ENCODE measurements at regions not wholly inside any gene's neighbourhood (a gene's known extent, or its start where the extent isn't known, plus 50 kb on each side); places are given as distances from the start of the nearest gene placed in this dataset.
"Not testable (repeated sequence)": the region's sequence is repeated elsewhere in the genome, so short reads cannot be mapped to it uniquely, and the experiment has no call there.

DNA sequence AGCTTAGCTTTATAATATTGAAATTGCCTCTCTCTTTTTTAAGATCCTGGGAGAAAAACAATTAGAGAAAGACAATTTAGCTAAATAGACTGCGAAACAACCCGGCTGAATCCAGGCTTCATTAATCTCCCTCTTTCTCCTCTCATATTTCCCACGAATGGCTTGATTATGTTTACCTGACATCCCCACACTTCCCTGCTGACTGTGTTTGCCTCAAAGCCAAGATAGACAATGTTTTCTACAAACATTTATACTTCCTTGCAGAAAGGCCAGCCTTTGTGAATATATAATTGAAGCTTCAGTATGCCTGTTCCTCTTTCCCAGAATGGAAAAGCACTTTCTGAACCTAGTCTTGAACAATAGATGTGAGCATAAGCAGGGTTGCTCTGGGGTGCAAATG lies 566.8 kb downstream of the PDHA2 start:
- Mint-ChIP-seq H3K4me3 (no peak overlapping the region), H3K4me1 (no peaks in the 10 kb centered on the region), H3K36me3 (no peaks in the 10 kb centered on the region), H3K9me3 (peaks cover 5% of the 10 kb centered on the region), H3K27me3 (no peaks in the 10 kb centered on the region), H3K27ac (no peak overlapping the region)
- ATAC-seq = no peak

DNA sequence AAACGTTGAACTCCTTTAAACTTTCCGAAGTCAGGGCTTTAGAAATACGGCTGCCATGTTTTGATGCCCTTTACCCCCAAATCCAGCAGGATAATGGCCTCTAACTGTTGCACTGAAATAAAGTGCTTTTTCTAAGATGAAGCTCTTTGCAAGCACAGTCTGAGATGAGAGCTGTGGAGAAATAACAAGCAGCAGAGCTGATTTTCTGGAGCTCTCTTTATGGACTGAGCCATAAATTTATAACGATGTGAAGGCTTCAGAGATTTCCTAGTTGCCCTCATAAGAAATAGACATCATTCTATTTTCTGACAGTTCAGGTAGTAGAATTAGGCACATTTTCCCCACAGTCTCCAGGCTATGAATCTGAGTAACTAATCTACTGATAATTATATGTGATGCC lies 567.3 kb downstream of the PDHA2 start:
- no peak for ATAC-seq
- Mint-ChIP-seq H3K9me3 (peaks cover 5% of the 10 kb centered on the region), H3K4me3 (no peak overlapping the region), H3K4me1 (no peaks in the 10 kb centered on the region), H3K36me3 (no peaks in the 10 kb centered on the region), H3K27ac (no peak overlapping the region), H3K27me3 (no peaks in the 10 kb centered on the region)

DNA sequence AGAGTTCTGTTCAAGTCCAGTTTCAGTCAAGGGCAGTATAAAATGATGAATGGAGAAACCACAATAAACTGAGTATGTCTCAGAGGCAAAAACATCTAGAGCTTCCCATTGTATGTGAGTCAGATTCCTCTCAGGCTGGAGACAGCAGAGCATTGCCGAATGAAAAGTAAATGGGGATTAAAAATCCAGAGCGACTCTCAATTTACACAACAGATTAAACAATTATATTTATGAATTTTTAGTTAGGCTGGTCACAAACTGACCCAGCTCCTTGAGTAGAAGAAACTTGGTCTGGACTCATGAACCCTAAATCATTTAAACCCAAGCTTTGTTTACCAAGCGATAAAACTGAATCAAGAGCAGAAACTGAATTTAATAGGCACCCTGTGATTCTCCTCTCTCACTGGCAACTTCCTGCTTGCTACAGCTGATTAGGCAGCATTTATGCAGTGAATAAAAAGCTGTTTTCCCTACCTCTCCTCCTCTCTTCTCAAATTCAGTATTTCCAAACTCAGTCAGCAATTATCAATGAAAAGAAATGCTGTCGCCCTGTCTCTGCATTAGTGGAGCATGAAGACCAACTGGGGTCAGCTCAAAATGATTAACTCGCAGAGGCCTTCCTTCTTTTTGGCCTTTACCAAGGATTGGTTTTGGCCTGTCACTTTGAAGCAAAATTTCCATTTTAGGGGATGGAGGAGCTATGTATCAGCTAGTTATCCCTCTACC lies 568.0 kb downstream of the PDHA2 start:
- Mint-ChIP-seq H3K4me3 (no peak overlapping the region), H3K4me1 (no peaks in the 10 kb centered on the region), H3K9me3 (peaks cover 5% of the 10 kb centered on the region)

DNA sequence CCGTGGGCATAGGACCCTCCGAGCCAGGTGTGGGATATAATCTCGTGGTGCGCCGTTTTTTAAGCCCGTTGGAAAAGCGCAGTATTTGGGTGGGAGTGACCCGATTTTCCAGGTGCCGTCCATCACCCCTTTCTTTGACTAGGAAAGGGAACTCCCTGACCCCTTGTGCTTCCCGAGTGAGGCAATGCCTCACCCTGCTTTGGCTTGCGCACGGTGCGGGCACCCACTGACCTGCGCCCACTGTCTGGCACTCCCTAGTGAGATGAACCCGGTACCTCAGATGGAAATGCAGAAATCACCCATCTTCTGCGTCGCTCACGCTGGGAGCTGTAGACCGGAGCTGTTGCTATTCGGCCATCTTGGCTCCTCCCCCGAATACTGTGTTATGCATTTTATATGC lies 575.0 kb downstream of the PDHA2 start:
- ATAC-seq, H3K4me1 Mint-ChIP-seq, H3K36me3 Mint-ChIP-seq, H3K9me3 Mint-ChIP-seq, H3K27ac Mint-ChIP-seq, H3K4me3 Mint-ChIP-seq, H3K27me3 Mint-ChIP-seq: not testable (repeated sequence)

More for the DNA sequence above, 568.0 kb downstream of the PDHA2 start:
- H3K27me3 Mint-ChIP-seq = no peaks in the 10 kb centered on the region
- ATAC-seq = no peak
- H3K36me3 Mint-ChIP-seq = no peaks in the 10 kb centered on the region
- no peak overlapping the region for H3K27ac Mint-ChIP-seq

DNA sequence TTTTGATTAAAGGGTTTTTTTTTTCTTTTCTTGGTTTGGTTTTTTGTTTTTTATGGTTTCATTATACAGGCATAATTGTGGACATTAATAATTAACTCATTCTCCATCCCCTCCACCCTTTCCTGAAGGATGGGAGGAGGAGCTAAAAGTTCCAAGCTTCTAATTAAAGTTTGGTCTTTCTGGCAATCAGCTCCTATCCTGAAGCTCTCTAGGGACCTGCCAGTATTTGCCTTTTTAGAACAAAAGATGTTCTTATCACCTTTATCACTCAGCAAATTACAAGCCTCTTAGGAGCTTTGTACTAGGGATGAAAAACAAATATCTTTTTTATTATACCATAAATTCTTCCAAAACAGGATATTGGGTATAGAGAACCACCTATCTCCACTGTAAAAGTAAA lies 589.8 kb downstream of the PDHA2 start:
- H3K9me3 Mint-ChIP-seq = no peaks in the 10 kb centered on the region
- no peaks in the 10 kb centered on the region for H3K4me1 Mint-ChIP-seq
- H3K4me3 Mint-ChIP-seq = no peak overlapping the region
- no peaks in the 10 kb centered on the region for H3K27me3 Mint-ChIP-seq
- H3K36me3 Mint-ChIP-seq = no peaks in the 10 kb centered on the region
- no peak for ATAC-seq
- no peak overlapping the region for H3K27ac Mint-ChIP-seq

DNA sequence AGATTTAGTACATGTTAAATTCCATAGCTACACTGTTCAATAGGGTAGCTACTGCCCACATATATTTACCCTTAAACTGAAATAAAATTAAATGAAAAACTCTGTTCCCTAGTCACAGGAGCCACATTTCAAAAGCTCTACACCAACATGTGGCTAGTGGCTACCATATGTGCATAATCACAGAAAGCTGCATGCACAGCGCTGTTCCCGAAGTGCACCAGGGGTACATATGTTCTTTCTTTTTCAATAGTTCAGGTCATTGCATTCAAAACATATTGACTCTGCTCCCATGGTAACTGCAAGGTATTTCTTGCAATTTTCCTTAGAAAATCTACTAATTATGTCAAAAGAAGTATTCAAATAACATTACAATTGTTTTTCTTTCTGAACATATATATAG lies 591.2 kb downstream of the PDHA2 start:
- H3K27me3 Mint-ChIP-seq = no peaks in the 10 kb centered on the region
- no peak overlapping the region for H3K27ac Mint-ChIP-seq
- ATAC-seq = no peak
- no peaks in the 10 kb centered on the region for H3K9me3 Mint-ChIP-seq
- H3K4me1 Mint-ChIP-seq = no peaks in the 10 kb centered on the region
- no peak overlapping the region for H3K4me3 Mint-ChIP-seq
- no peaks in the 10 kb centered on the region for H3K36me3 Mint-ChIP-seq

DNA sequence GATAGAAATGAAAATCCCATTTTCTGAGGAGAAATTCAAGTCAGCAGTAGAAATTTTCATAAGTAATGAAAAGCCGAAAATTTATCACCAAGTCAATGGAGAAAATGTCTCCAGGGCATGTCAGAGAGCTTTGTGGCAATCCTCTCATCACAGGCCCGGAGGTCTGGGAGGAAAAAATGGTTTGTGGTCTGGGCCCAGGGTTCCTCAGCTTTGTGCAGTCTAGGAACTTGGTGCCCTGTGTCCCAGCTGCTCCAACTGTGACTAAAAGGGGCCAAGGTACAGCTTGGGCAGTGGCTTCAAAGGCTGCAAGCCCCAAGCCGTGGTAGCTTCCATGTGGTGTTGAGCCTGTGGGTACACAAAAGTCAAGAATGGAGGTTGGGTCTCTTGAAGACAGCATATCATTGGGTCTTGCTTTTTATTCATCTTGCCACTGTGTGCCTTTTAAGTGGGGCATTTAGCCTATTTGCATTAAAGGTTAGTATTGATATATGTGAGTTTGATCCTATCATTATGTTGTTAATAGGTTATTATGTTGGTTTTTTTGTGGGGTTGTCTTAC lies 608.5 kb downstream of the PDHA2 start:
- no peak for ATAC-seq
- H3K27ac Mint-ChIP-seq = no peak overlapping the region
- no peaks in the 10 kb centered on the region for H3K4me1 Mint-ChIP-seq
- no peak overlapping the region for H3K4me3 Mint-ChIP-seq
- H3K27me3 Mint-ChIP-seq = no peaks in the 10 kb centered on the region
- no peaks in the 10 kb centered on the region for H3K36me3 Mint-ChIP-seq
- H3K9me3 Mint-ChIP-seq = peaks cover 31% of the 10 kb centered on the region

DNA sequence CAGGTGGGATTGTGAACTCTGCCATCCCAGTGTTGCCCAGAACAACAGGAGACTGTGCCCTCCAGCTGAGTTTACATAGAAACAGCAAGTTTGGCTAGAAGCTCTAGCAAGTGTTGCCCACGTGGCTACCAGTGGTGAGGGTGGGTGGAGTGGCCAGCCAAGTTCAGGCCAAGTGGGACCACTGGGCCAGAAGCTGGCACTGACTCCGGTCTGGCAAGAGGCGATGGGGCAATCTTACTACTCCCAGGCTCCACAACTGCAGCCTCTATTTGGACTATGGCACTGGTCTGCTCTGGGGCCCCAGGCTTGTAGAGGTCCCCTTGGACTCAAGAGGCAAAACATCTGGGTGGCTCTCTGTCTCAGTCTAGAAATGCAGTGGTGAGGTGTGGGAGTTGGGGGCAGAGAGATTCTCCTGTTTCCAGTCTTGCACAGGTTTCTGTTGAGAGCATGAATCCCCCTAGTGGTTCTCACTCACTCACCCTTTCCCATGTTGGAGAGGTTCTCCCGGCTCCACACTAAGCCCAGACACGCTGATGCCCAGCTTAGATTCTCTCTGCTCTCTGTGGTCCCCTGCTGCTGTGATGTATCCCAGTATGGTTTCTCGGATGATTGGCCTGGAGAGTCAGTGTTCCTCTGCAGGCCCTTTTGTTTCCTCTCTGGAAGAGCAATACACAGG lies 615.3 kb downstream of the PDHA2 start:
- no peak for ATAC-seq
- Mint-ChIP-seq H3K4me1 (no peaks in the 10 kb centered on the region), H3K27me3 (no peaks in the 10 kb centered on the region), H3K4me3 (no peak overlapping the region), H3K36me3 (no peaks in the 10 kb centered on the region), H3K27ac (no peak overlapping the region), H3K9me3 (peaks cover 6% of the 10 kb centered on the region)

DNA sequence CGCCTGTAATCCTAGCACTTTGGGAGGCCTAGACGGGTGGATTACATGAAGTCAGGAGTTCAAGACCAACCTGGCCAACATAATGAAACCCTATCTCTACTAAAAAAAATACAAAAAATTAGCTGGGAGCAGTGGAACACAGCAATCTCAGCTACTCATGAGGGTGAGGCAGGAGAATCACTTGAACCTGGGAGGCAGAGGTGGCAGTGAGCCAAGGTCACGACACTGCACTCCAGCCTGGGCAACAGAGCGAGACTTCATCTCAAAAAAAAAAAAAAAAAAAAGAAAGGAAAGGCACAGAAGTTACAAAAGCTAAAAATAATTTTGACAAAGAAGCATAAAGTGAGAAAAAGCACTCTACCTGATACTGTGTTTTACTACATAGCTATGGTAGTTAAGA lies 618.1 kb downstream of the PDHA2 start:
- H3K27ac Mint-ChIP-seq, H3K4me1 Mint-ChIP-seq, H3K36me3 Mint-ChIP-seq, ATAC-seq, H3K27me3 Mint-ChIP-seq, H3K4me3 Mint-ChIP-seq, H3K9me3 Mint-ChIP-seq: not testable (repeated sequence)

DNA sequence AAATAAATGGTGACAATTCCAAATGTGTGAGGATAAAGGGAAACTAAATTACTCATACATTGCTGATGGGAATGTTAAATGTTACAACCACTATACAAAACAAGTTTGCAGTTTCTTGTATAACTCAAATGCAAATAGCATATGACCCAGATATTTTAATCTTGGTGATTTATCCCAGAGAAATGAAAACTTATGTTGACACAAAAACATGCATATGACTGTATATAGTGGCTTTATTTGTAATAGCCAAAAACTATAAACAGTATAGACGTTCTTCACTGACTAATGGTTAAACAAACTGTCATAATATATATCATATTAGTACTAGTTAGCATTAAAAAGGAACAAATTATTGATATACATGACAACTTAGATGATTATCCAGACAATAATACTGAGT lies 619.2 kb downstream of the PDHA2 start:
- no peak for ATAC-seq
- Mint-ChIP-seq H3K9me3 (peaks cover 16% of the 10 kb centered on the region), H3K27me3 (no peaks in the 10 kb centered on the region)

DNA sequence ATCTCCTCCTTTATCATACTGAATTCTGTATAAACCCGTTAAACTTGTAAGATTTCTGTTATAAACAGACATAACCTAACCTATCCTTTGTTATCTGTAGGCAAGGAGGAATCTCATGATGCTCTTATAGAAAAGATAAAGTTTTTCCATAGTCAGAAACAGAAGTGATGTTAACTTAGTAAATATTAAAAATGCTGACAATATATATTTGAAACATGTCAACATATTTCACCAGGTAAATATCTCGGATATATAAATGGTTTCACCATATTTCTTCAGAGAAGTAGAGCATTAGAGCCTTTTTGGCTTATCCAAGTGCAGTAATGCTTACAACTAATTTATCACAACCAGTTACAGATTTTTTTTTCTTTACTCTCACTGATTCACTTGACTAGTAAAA lies 625.9 kb downstream of the PDHA2 start:
- Mint-ChIP-seq H3K27me3 (no peaks in the 10 kb centered on the region), H3K9me3 (peaks cover 17% of the 10 kb centered on the region), H3K4me1 (no peaks in the 10 kb centered on the region), H3K27ac (no peak overlapping the region), H3K4me3 (no peak overlapping the region), H3K36me3 (no peaks in the 10 kb centered on the region)
- no peak for ATAC-seq

More for the DNA sequence above, 619.2 kb downstream of the PDHA2 start:
- H3K4me3 Mint-ChIP-seq = no peak overlapping the region
- no peaks in the 10 kb centered on the region for H3K4me1 Mint-ChIP-seq
- no peaks in the 10 kb centered on the region for H3K36me3 Mint-ChIP-seq
- no peak overlapping the region for H3K27ac Mint-ChIP-seq

DNA sequence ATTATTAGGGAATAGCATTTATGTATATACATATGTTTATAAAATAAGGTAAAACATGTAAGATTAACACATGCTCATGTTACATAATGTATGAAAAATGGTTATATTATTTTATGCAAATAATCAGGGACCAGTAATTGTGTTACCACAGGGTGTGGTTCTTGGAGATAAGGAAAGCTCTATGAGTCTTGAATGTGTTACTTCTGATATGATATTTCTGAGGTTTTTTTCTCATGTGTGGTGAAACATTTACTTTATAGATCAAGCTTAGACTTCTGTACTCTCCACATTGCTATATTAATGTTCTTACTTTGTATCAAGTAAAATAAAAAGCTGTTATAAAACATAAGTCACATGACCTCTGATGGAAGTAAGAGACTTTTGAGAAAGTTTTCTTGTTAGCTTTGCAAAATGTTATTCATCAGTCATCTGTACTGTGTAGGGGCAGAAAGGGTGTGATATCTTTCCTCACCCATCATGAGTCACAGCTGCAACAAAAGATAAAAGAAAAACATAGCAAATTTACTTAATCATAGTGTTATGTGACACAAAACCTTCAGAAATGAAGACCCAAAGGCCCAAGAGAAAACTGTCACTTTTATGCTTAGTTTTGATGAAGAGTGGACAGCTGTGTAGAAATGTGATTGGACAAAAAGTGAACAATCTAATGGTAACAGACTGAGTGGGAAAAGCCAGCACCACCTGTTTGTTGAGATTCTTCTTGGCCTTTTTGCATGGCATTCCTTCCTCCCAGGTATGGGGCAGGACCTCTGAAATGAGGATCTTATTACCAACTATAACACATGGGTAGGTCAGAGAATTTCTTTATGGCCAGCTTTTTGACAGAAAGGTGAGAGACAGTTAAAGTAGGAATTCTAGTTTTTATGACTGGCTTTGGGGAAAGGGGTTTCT lies 632.3 kb downstream of the PDHA2 start:
- no peak overlapping the region for H3K27ac Mint-ChIP-seq
- H3K36me3 Mint-ChIP-seq = no peaks in the 10 kb centered on the region
- H3K9me3 Mint-ChIP-seq = peaks cover 7% of the 10 kb centered on the region
- no peak for ATAC-seq
- H3K4me1 Mint-ChIP-seq = no peaks in the 10 kb centered on the region
- H3K4me3 Mint-ChIP-seq = no peak overlapping the region
- H3K27me3 Mint-ChIP-seq = no peaks in the 10 kb centered on the region

DNA sequence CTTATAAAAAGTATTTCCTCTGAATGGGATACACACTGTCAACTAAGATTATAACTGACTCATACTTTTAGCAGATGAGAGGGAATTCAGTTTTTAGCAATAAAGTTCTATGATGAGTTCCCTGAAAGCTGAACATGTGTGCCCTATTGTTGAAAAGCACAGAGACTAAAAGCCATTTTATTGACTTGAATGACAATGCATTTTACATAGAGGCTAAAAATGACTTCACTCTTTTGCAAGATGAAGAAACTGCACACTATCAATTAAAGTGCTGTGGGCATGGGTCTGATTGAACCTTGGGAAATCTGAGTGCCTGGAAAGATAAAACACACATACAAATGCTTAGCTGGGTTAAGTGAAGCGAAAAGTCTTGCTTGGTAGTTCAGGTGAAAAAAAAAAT lies 633.4 kb downstream of the PDHA2 start:
- ATAC-seq = no peak

DNA sequence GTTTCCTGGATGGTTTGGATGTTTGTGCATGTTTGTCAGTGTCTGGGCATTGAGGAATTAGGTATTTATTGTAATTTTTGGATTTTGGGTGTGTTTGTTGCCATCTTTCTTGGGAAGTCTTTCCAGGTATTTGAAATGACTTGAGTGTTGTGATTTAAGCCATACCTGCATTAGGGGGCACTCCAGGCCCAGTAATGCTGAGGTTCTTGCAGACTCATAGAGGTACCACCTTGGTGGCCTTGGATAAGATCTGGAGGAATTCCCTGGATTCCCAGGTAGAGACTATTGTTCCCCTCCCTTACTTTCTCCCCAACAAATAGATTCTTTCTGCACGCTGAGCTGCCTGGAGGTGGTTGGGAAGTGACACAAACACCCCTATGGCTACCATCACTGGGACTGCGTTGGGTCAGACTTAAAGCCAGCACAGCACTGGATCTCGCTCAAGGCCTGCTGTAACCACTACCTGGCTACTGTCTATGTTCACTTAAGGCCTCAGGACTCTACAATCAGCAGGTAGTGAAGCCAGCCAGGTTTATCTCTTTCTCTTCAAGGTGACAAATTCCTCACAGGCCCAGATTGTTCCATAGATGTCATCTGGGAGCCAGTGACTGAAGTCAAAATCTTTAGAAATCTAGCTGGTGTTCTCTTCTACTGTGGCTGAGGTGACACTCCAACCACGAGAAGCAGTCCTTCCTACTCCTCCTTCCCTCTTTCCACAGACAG lies 643.6 kb downstream of the PDHA2 start:
- no peak overlapping the region for H3K4me3 Mint-ChIP-seq
- H3K9me3 Mint-ChIP-seq = peaks cover 3% of the 10 kb centered on the region

More for the DNA sequence above, 633.4 kb downstream of the PDHA2 start:
- Mint-ChIP-seq H3K27me3 (no peaks in the 10 kb centered on the region), H3K4me1 (no peaks in the 10 kb centered on the region), H3K9me3 (peaks cover 9% of the 10 kb centered on the region), H3K36me3 (no peaks in the 10 kb centered on the region), H3K27ac (no peak overlapping the region), H3K4me3 (no peak overlapping the region)

DNA sequence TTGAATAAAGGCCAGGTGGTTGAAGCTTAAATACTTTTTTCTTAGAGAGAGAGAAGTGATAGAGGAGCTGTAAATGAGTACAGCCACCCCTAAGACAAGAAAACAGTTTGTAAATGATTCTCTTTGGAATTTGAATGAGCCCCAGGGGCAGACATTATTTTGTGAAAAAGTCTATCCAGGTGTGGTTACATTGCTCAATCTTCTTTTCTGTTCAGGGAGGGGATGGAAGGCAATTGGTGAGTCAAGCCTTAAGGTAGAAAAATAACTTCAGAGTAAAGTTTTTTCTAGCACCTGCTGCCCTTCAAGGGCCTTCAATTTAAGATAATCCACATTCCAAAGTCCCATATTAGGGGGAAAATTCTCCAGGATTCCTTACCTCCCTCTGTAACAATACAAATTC lies 646.7 kb downstream of the PDHA2 start:
- Mint-ChIP-seq H3K9me3 (peaks cover 3% of the 10 kb centered on the region), H3K4me1 (no peaks in the 10 kb centered on the region), H3K27ac (no peak overlapping the region), H3K36me3 (no peaks in the 10 kb centered on the region), H3K4me3 (no peak overlapping the region), H3K27me3 (no peaks in the 10 kb centered on the region)
- ATAC-seq = no peak

More for the DNA sequence above, 643.6 kb downstream of the PDHA2 start:
- ATAC-seq = no peak
- H3K27ac Mint-ChIP-seq = no peak overlapping the region
- H3K27me3 Mint-ChIP-seq = no peaks in the 10 kb centered on the region
- no peaks in the 10 kb centered on the region for H3K36me3 Mint-ChIP-seq
- no peaks in the 10 kb centered on the region for H3K4me1 Mint-ChIP-seq

Data from stimulated activated memory B cell treated with anti-CD40 and anti-IgM and Interleukin-4, amounts not matched to agents 10 μg/mL and 1 μg/mL and 100 μg/mL, for 72 hours (primary cell).